ENCODE measurements at regions not wholly inside any gene's neighbourhood (a gene's known extent, or its start where the extent isn't known, plus 50 kb on each side); places are given as distances from the start of the nearest gene placed in this dataset.
A peak's percentile ranks its signal among the peaks of the same experiment; 100 is the strongest.

GRCh38 chr14:101215927-101216326 lies 312.4 kb upstream of the RTL1 start:
- intact Hi-C loops (cut with micrococcal nuclease), result no loop called here
- in situ Hi-C loops (cut with MboI; ENCODE audit: low sequenced_read_pairs), result no loop called here

More at GRCh38 chr14:101215927-101216326, 312.4 kb upstream of the RTL1 start:
- no peak overlapping the region for H2AFZ ChIP-seq (replicated peaks; ENCODE audit: low read length, poor library complexity)
- ChIA-PET POLR2A (ENCODE audit: unreplicated experiment) (no interaction called here), CTCF (no interaction called here)
- no peak overlapping the region for H3K4me2 ChIP-seq (ENCODE audit: low read depth, low read length)
- no peak for ATAC-seq (ENCODE audit: low read depth)
- H2BK20ac ChIP-seq (ENCODE audit: low read depth, low read length), result no peak overlapping the region
- H3K9me1 ChIP-seq (ENCODE audit: insufficient read depth, low read length), result no peaks in the 10 kb centered on the region
- no peak overlapping the region for H4K91ac ChIP-seq (ENCODE audit: insufficient read depth, low read depth, low read length)
- BruUV-seq (replicated peaks), result no TSS peak
- H3K4me3 ChIP-seq (ENCODE audit: insufficient read depth, low read depth, low read length), result no peak overlapping the region
- no peak overlapping the region for H3K14ac ChIP-seq (replicated peaks; ENCODE audit: low read depth, low read length)
- no peaks in the 10 kb centered on the region for H3K36me3 ChIP-seq (ENCODE audit: control insufficient read depth, insufficient read depth, low read length)
- no peak overlapping the region for H3K4ac ChIP-seq (ENCODE audit: low read depth, low read length)
- no peak overlapping the region for H3K56ac ChIP-seq (ENCODE audit: extremely low read depth, insufficient read depth, low read length)
- no peak overlapping the region for H3K9ac ChIP-seq (ENCODE audit: low read depth, low read length)
- H4K8ac ChIP-seq (ENCODE audit: low read depth in 2 of 2, low read length in 2 of 2), result no peak overlapping the region
- H3K27ac ChIP-seq (ENCODE audit: insufficient read depth, low read length), result no peak overlapping the region
- no peak overlapping the region for H2BK5ac ChIP-seq (ENCODE audit: low read depth, low read length, poor library complexity, severe bottlenecking)
- no peak overlapping the region for H2BK120ac ChIP-seq (ENCODE audit: low read depth, low read length)
- H3K18ac ChIP-seq (ENCODE audit: low read depth, low read length), result no peak overlapping the region
- H3K79me1 ChIP-seq (ENCODE audit: low read depth in 1 of 2, low read length in 2 of 2), result no peaks in the 10 kb centered on the region
- peaks cover 8% of the 10 kb centered on the region; the same call in 1 of the 2 replicates for H3K9me3 ChIP-seq (ENCODE audit: control insufficient read depth, insufficient read depth, low read length)
- no peak overlapping the region for H3K23ac ChIP-seq (ENCODE audit: low read depth, low read length)
- no peaks in the 10 kb centered on the region for H3K4me1 ChIP-seq (ENCODE audit: control insufficient read depth, insufficient read depth, low read length)
- TF ChIP-seq USF2 (IDR thresholded peaks at IDR 0.05; ENCODE audit: low read depth, low read length) (no peak), RCOR1 (IDR thresholded peaks at IDR 0.05; ENCODE audit: insufficient replicate concordance, low read length) (no peak), NFE2L2 (IDR thresholded peaks at IDR 0.05; ENCODE audit: low read depth, low read length) (no peak), CEBPB (IDR thresholded peaks at IDR 0.05; ENCODE audit: low read depth, low read length) (no peak), BHLHE40 (IDR thresholded peaks at IDR 0.05; ENCODE audit: low read depth, low read length) (no peak), POLR2A (IDR thresholded peaks at IDR 0.05; ENCODE audit: low read depth, low read length) (no peak), ELK1 (IDR thresholded peaks at IDR 0.05; ENCODE audit: borderline replicate concordance, low read depth, low read length) (no peak), CTCF (conservative IDR thresholded peaks at IDR 0.05; ENCODE audit: low read depth, low read length) (no peak), MXI1 (IDR thresholded peaks at IDR 0.05; ENCODE audit: borderline replicate concordance, low read depth, low read length) (no peak), SMC3 (IDR thresholded peaks at IDR 0.05; ENCODE audit: low read depth, low read length) (no peak), FOS (IDR thresholded peaks at IDR 0.05; ENCODE audit: low read depth, low read length) (no peak), RAD21 (IDR thresholded peaks at IDR 0.05; ENCODE audit: low read length) (no peak)
- dilution Hi-C loops (cut with HindIII; ENCODE audit: low sequenced_read_pairs, unreplicated experiment), result no loop called here
- no peak overlapping the region for H2BK15ac ChIP-seq (ENCODE audit: low read depth, low read length)
- no peak overlapping the region for H2AK5ac ChIP-seq (ENCODE audit: low read depth, low read length)
- 0% methylated on average over 2 of the region's 12 CpGs; no CpG with 5 or more reads in 1 of the 2 experiments for WGBS, 2 experiments (ENCODE audit: extremely low coverage in 2 of 2, insufficient read length in 1 of 2)
- H2AK9ac ChIP-seq (replicated peaks; ENCODE audit: low read depth, low read length, poor library complexity), result peak overlapping the region; percentile 7
- H3K27me3 ChIP-seq (ENCODE audit: control insufficient read depth, insufficient read depth, low read length), result peaks cover 18% of the 10 kb centered on the region; the same call in 1 of the 2 replicates
- no peak overlapping the region for H4K5ac ChIP-seq (ENCODE audit: low read depth, low read length)
- H4K20me1 ChIP-seq (ENCODE audit: insufficient read depth, low read length), result no peaks in the 10 kb centered on the region
- DNase-seq, result no peak
